Left ventricle myocardium inferior (tissue), 1 donor: ENCODE measurements at regions not wholly inside any gene's neighbourhood (a gene's known extent, or its start where the extent isn't known, plus 50 kb on each side); places are given as distances from the start of the nearest gene placed in this dataset.

ENCODE experiments used
- DNase-seq: peaks from one replicate; pipeline ENCODE4 v3.0.0-alpha.2; 2020
- H3K27ac ChIP-seq: fragments of 200-600 bp; replicated peaks from 2 replicates; pipeline ENCODE4 v1.8.0; 2021
- H3K27me3 ChIP-seq: fragments of 200-600 bp; 2 replicates; pipeline ENCODE4 v1.8.0; 2021; ENCODE audit warnings: low read depth
- H3K36me3 ChIP-seq: fragments of 200-600 bp; 2 replicates; pipeline ENCODE4 v1.8.0; 2021
- H3K4me1 ChIP-seq: fragments of 200-600 bp; 2 replicates; pipeline ENCODE4 v1.8.0; 2021
- H3K4me3 ChIP-seq: fragments of 200-600 bp; 2 replicates; pipeline ENCODE4 v1.8.0; 2021; ENCODE audit warnings: mild to moderate bottlenecking, moderate library complexity
- H3K9me3 ChIP-seq: fragments of 200-600 bp; replicated peaks from 2 replicates; pipeline ENCODE4 v1.8.0; 2021
- CTCF ChIP-seq: fragments of 200-600 bp; IDR thresholded peaks from 2 replicates; pipeline ENCODE4 v1.8.0; 2021; ENCODE audit warnings: antibody characterized with exemption, mild to moderate bottlenecking, borderline replicate concordance
- intact Hi-C: fragments of 100-400 bp; cut with micrococcal nuclease; formaldehyde crosslinking; loops from one replicate; pipeline ENCODE4 v1.11.0; 2022
- donor health status: DM: no; HTN: yes; CAD: no; lungs with severe emphysema.

- Histone ChIP-seq H3K27me3 (no peaks in the 10 kb centered on the region), H3K4me3 (no peak overlapping the region), H3K4me1 (no peaks in the 10 kb centered on the region), H3K27ac (no peak overlapping the region), H3K36me3 (no peaks in the 10 kb centered on the region), H3K9me3 (no peaks in the 10 kb centered on the region)
- intact Hi-C loops = no loop called here
- no peak for TF ChIP-seq CTCF
- no peak for DNase-seq
Observed at GRCh38 chr2:146844226-146844990, 1000.4 kb upstream of the ACVR2A start.

DNA sequence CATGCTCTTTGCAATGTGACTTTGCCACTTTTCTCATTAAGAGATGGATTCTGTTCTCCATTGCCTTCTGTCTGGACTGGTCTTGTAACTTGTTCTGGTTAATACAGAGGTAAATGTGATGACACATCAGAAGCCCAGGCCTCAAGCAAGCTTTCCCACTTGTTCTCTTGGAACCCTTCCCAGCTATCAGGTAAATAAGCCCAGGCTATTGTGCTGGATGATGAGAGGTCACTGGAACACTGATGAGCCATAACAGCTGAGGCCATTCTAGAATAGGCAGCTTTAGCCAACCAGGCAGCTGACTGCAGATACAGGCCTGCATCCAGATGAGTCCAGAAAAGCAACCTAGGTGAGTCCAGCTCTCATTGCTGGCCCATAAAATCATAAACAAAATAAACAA, 1007.0 kb upstream of the ACVR2A start:
- intact Hi-C loops = no loop called here
- no peak for TF ChIP-seq CTCF
- no peaks in the 10 kb centered on the region for H3K9me3 ChIP-seq
- no peak for DNase-seq
- H3K36me3 ChIP-seq = no peaks in the 10 kb centered on the region
- H3K4me1 ChIP-seq = no peaks in the 10 kb centered on the region
- H3K4me3 ChIP-seq = no peak overlapping the region
- H3K27ac ChIP-seq = no peak overlapping the region
- no peaks in the 10 kb centered on the region for H3K27me3 ChIP-seq

- intact Hi-C loops = no loop called here
- Histone ChIP-seq H3K9me3 (peaks cover 8% of the 10 kb centered on the region), H3K27ac (no peak overlapping the region), H3K4me3 (no peak overlapping the region), H3K36me3 (no peaks in the 10 kb centered on the region), H3K4me1 (no peaks in the 10 kb centered on the region), H3K27me3 (no peaks in the 10 kb centered on the region)
- TF ChIP-seq CTCF = no peak
- DNase-seq = no peak
Observed at GRCh38 chr2:146826388-146826787, 1018.4 kb upstream of the ACVR2A start.

GRCh38 chr2:146821836-146822316, 1023.0 kb upstream of the ACVR2A start:
- intact Hi-C loops = no loop called here
- H3K36me3 ChIP-seq = no peaks in the 10 kb centered on the region
- H3K4me1 ChIP-seq = no peaks in the 10 kb centered on the region
- peaks cover 8% of the 10 kb centered on the region for H3K9me3 ChIP-seq
- H3K27me3 ChIP-seq = no peaks in the 10 kb centered on the region
- no peak overlapping the region for H3K4me3 ChIP-seq
- DNase-seq = no peak
- H3K27ac ChIP-seq = no peak overlapping the region
- TF ChIP-seq CTCF = no peak

DNA sequence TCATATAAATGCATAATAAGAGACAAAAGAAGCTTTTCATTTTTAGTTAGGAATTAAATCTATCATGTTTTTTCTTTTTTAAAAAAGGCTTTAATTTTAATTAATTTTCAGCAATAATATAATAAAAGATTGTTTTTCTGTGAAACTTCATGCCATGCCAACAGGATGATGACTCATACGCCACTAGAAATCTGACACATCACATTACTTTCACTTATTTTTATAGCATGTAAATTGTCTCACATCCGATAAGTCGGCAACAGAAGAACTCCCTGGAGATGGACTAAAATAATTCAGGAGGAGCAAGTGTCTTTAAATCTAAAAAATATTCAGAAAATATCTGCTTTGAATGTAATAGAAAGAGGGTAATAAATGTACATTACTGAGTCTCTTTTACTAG, 1024.2 kb upstream of the ACVR2A start:
- no peaks in the 10 kb centered on the region for H3K4me1 ChIP-seq
- no peak for DNase-seq
- TF ChIP-seq CTCF = no peak
- no peaks in the 10 kb centered on the region for H3K27me3 ChIP-seq
- H3K27ac ChIP-seq = no peak overlapping the region
- peaks cover 8% of the 10 kb centered on the region for H3K9me3 ChIP-seq
- no peak overlapping the region for H3K4me3 ChIP-seq
- intact Hi-C loops = no loop called here
- no peaks in the 10 kb centered on the region for H3K36me3 ChIP-seq
